ENCODE measurements at regions not wholly inside any gene's neighbourhood (a gene's known extent, or its start where the extent isn't known, plus 50 kb on each side); places are given as distances from the start of the nearest gene placed in this dataset.

DNA sequence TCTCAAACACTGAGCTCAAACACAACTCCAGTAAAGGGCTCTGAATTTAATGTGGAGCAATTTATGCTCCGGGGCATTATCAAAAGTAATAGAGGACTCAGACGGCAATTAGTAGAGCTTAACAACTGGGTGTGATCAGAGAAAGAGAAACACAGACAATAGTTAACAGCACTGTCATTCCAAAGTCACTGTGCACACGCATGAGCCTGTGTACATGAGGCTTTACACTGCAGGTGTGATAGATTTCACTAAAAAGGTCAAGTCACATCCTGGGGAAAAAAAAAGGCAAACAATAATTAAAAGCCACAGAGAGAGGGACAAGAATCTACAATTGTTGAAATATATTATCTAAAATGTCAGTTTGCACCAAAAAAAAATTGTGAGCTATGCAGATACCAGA, 956.5 kb downstream of the CDH18 start:
- Histone ChIP-seq H3K36me3 (ENCODE audit: control insufficient read depth, insufficient read depth, low read length) (no peaks in the 10 kb centered on the region), H3K4me1 (ENCODE audit: control insufficient read depth, insufficient read depth, low read length) (no peaks in the 10 kb centered on the region), H3K27me3 (ENCODE audit: control insufficient read depth, insufficient read depth, low read length) (no peaks in the 10 kb centered on the region), H3K27ac (ENCODE audit: low read length) (no peak overlapping the region), H3K9me3 (ENCODE audit: control insufficient read depth, insufficient read depth, low read depth, low read length) (no peaks in the 10 kb centered on the region; the same call in 1 of the 2 replicates), H3K4me3 (ENCODE audit: low read depth in 2 of 2, low read length in 2 of 2) (no peak overlapping the region)
- CTCF ChIA-PET = no interaction called here
- no peak for DNase-seq (ENCODE audit: low read depth, low spot score)
- no TSS peak for BruUV-seq (replicated peaks)
- no peak for ATAC-seq
- in situ Hi-C loops (cut with HindIII; ENCODE audit: low pct_unique_long_range_greater_than_20kb, low sequenced_read_pairs) (no loop called here), intact Hi-C loops (cut with micrococcal nuclease; ENCODE audit: unreplicated experiment) (no loop called here)
- POLR2A ChIA-PET = no interaction called here
- TF ChIP-seq REST (IDR thresholded peaks at IDR 0.05; ENCODE audit: insufficient read depth in 1 of 2, low read depth in 2 of 2, low read length in 1 of 2) = no peak
- TF ChIP-seq TCF7L2 (IDR thresholded peaks at IDR 0.05; ENCODE audit: low read depth, low read length) = no peak
- no peak for TF ChIP-seq POLR2AphosphoS5 (IDR thresholded peaks at IDR 0.05; ENCODE audit: low read depth, low read length)
- TF ChIP-seq SIN3A (IDR thresholded peaks at IDR 0.05; ENCODE audit: borderline replicate concordance, insufficient read depth, low read depth, low read length) = no peak
- TF ChIP-seq, protein P1, sequence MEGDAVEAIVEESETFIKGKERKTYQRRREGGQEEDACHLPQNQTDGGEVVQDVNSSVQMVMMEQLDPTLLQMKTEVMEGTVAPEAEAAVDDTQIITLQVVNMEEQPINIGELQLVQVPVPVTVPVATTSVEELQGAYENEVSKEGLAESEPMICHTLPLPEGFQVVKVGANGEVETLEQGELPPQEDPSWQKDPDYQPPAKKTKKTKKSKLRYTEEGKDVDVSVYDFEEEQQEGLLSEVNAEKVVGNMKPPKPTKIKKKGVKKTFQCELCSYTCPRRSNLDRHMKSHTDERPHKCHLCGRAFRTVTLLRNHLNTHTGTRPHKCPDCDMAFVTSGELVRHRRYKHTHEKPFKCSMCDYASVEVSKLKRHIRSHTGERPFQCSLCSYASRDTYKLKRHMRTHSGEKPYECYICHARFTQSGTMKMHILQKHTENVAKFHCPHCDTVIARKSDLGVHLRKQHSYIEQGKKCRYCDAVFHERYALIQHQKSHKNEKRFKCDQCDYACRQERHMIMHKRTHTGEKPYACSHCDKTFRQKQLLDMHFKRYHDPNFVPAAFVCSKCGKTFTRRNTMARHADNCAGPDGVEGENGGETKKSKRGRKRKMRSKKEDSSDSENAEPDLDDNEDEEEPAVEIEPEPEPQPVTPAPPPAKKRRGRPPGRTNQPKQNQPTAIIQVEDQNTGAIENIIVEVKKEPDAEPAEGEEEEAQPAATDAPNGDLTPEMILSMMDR (IDR thresholded peaks at IDR 0.05) = no peak

DNA sequence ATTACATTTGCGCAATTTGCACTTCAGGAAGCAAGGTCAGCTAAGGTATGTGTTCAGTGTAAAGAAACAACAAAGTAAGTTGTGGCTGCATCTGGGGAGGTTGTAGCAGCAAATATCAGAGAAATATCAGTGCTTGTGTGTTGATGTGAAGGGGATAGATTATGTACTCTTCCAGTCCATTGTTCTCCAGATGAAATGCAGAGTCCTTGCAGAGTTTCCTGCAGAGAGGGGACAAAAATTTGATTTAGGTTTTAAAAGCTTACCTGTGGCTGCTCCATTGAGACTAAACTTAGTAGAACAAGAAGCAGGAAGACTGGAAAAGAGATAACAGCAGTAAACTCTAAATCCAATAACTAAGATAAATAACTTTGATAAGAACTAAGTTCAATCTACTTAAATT, 952.2 kb downstream of the CDH18 start:
- in situ Hi-C loops (cut with HindIII; ENCODE audit: low pct_unique_long_range_greater_than_20kb, low sequenced_read_pairs) (no loop called here), intact Hi-C loops (cut with micrococcal nuclease; ENCODE audit: unreplicated experiment) (no loop called here)
- TF ChIP-seq POLR2AphosphoS5 (IDR thresholded peaks at IDR 0.05; ENCODE audit: low read depth, low read length) = no peak
- TF ChIP-seq, protein P1 (IDR thresholded peaks at IDR 0.05) = no peak
- TF ChIP-seq REST (IDR thresholded peaks at IDR 0.05; ENCODE audit: insufficient read depth in 1 of 2, low read depth in 2 of 2, low read length in 1 of 2) = no peak
- no peak for TF ChIP-seq SIN3A (IDR thresholded peaks at IDR 0.05; ENCODE audit: borderline replicate concordance, insufficient read depth, low read depth, low read length)
- no peak for TF ChIP-seq TCF7L2 (IDR thresholded peaks at IDR 0.05; ENCODE audit: low read depth, low read length)
- Histone ChIP-seq H3K4me3 (ENCODE audit: low read depth in 2 of 2, low read length in 2 of 2) (no peak overlapping the region), H3K9me3 (ENCODE audit: control insufficient read depth, insufficient read depth, low read depth, low read length) (no peaks in the 10 kb centered on the region), H3K4me1 (ENCODE audit: control insufficient read depth, insufficient read depth, low read length) (no peaks in the 10 kb centered on the region), H3K36me3 (ENCODE audit: control insufficient read depth, insufficient read depth, low read length) (no peaks in the 10 kb centered on the region), H3K27me3 (ENCODE audit: control insufficient read depth, insufficient read depth, low read length) (no peaks in the 10 kb centered on the region), H3K27ac (ENCODE audit: low read length) (no peak overlapping the region)
- POLR2A ChIA-PET = no interaction called here
- CTCF ChIA-PET = no interaction called here
- ATAC-seq = no peak
- BruUV-seq (replicated peaks) = no TSS peak
- no peak for DNase-seq (ENCODE audit: low read depth, low spot score)
